ENCODE measurements at regions not wholly inside any gene's neighbourhood (a gene's known extent, or its start where the extent isn't known, plus 50 kb on each side); places are given as distances from the start of the nearest gene placed in this dataset.

GRCh38 chr4:102428122-102428521, 73.0 kb upstream of the NFKB1 start:
- DNase-seq (ENCODE audit: low read depth), result no peak
- no peak for TF ChIP-seq CTCF (IDR thresholded peaks at IDR 0.05; ENCODE audit: insufficient read depth, low read depth, low read length, missing control alignments)
- H3K4me3 ChIP-seq (ENCODE audit: low read depth, low read length), result no peak overlapping the region

- TF ChIP-seq CTCF (IDR thresholded peaks at IDR 0.05; ENCODE audit: insufficient read depth, low read depth, low read length, missing control alignments), result no peak
- no peak for DNase-seq (ENCODE audit: low read depth)
- no peak overlapping the region for H3K4me3 ChIP-seq (ENCODE audit: low read depth, low read length)
Observed at GRCh38 chr4:102429553-102429952, 71.6 kb upstream of the NFKB1 start.

- no peak for TF ChIP-seq CTCF (IDR thresholded peaks at IDR 0.05; ENCODE audit: insufficient read depth, low read depth, low read length, missing control alignments)
- no peak for DNase-seq (ENCODE audit: low read depth)
- H3K4me3 ChIP-seq (ENCODE audit: low read depth, low read length), result peak overlapping the region; percentile 93
Observed at GRCh38 chr4:102430461-102430910, 70.7 kb upstream of the NFKB1 start.

- no peak for TF ChIP-seq CTCF (IDR thresholded peaks at IDR 0.05; ENCODE audit: insufficient read depth, low read depth, low read length, missing control alignments)
- peak overlapping the region; percentile 93 for H3K4me3 ChIP-seq (ENCODE audit: low read depth, low read length)
- no peak for DNase-seq (ENCODE audit: low read depth)
Observed at GRCh38 chr4:102431608-102431961, 69.6 kb upstream of the NFKB1 start.

GRCh38 chr4:102437111-102437510, 64.0 kb upstream of the NFKB1 start:
- H3K4me3 ChIP-seq (ENCODE audit: low read depth, low read length), result no peak overlapping the region
- no peak for TF ChIP-seq CTCF (IDR thresholded peaks at IDR 0.05; ENCODE audit: insufficient read depth, low read depth, low read length, missing control alignments)
- no peak for DNase-seq (ENCODE audit: low read depth)

GRCh38 chr4:102438396-102439235, 62.5 kb upstream of the NFKB1 start:
- no peak for TF ChIP-seq CTCF (IDR thresholded peaks at IDR 0.05; ENCODE audit: insufficient read depth, low read depth, low read length, missing control alignments)
- no peak overlapping the region for H3K4me3 ChIP-seq (ENCODE audit: low read depth, low read length)
- no peak for DNase-seq (ENCODE audit: low read depth)

- DNase-seq (ENCODE audit: low read depth), result no peak
- H3K4me3 ChIP-seq (ENCODE audit: low read depth, low read length), result no peak overlapping the region
- TF ChIP-seq CTCF (IDR thresholded peaks at IDR 0.05; ENCODE audit: insufficient read depth, low read depth, low read length, missing control alignments), result no peak
Observed at GRCh38 chr4:102439236-102439614, 61.9 kb upstream of the NFKB1 start.
